ENCODE measurements at regions not wholly inside any gene's neighbourhood (a gene's known extent, or its start where the extent isn't known, plus 50 kb on each side); places are given as distances from the start of the nearest gene placed in this dataset.

DNA sequence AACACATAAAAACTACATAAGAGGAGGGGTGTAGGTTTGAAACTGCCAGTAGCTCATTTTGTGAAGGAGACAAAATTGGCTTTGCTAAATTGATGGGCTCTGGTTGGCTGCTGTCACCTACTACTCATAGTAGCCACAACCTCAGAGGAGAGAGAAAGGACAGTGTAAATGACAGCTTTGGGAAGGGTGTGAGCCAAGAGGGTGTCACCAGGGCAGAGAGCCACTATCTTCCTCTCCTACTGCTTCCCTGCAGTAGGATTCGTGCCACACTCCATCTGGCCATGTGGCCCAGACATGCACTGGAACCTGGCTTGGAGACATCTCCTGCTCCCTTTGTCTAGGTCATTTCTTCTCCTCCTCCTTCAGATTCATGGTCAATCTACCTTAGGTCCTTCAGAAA lies 455.9 kb downstream of the ENC1 start:
- POLR2A ChIA-PET: no interaction called here
- no peak overlapping the region for H3K4me3 ChIP-seq (ENCODE audit: low read depth, low read length)
- CTCF ChIA-PET: no interaction called here

DNA sequence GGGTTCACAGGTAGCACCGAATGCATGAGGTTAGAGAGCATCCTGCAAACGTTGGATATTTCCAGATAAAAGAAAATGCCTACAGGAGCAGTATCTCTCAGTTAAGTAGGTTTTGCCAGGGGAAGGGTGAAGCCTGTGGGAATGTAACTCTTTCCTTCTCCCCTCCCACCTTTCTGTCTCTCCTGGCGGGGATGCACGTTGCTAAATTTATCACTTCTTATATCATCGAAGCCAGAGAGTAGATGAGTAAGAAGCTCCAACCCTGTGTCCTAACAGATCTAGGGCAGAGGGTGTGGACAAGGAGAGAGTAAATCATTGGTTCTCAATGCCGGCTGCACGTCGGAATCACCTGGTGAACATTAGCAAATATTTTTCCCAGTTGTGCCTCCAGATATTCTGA lies 457.5 kb downstream of the ENC1 start:
- ChIA-PET POLR2A (interaction anchor here (0.6 kb wide), 2 partner anchors 62 to 143 kb away, joined by 3 to 4 read pairs; no protein-coding TSS in a partner anchor), CTCF (interaction anchor here (1.6 kb wide), 1 partner anchor 28 kb away, joined by 4 read pairs; no protein-coding TSS in a partner anchor)
- no peaks in the 10 kb centered on the region for H3K36me3 ChIP-seq (ENCODE audit: control insufficient read depth in 2 of 2, insufficient read depth in 1 of 2, low read length in 2 of 2)
- TF ChIP-seq ZNF791 (tag by site-specific recombination; IDR thresholded peaks at IDR 0.05) (no peak), TRIM28 (IDR thresholded peaks at IDR 0.05; ENCODE audit: borderline replicate concordance, low read length) (no peak), ZNF391 (tag by site-specific recombination; IDR thresholded peaks at IDR 0.05; ENCODE audit: borderline replicate concordance, low read depth) (no peak), ZNF324 (tag by site-specific recombination; IDR thresholded peaks at IDR 0.05) (no peak), ZNF10 (tag by site-specific recombination; IDR thresholded peaks at IDR 0.05) (no peak), SP2 (tag by site-specific recombination; IDR thresholded peaks at IDR 0.05) (no peak), ZSCAN23 (tag by site-specific recombination; IDR thresholded peaks at IDR 0.05) (no peak), ZNF558 (tag by site-specific recombination; IDR thresholded peaks at IDR 0.05) (no peak), ZNF292 (tag by site-specific recombination; IDR thresholded peaks at IDR 0.05; ENCODE audit: borderline replicate concordance, low read depth) (no peak), TCF7L2 (IDR thresholded peaks at IDR 0.05; ENCODE audit: borderline replicate concordance, low read depth, low read length) (no peak), ZNF174 (tag by site-specific recombination; IDR thresholded peaks at IDR 0.05) (no peak)
- TF ChIP-seq, protein P1, sequence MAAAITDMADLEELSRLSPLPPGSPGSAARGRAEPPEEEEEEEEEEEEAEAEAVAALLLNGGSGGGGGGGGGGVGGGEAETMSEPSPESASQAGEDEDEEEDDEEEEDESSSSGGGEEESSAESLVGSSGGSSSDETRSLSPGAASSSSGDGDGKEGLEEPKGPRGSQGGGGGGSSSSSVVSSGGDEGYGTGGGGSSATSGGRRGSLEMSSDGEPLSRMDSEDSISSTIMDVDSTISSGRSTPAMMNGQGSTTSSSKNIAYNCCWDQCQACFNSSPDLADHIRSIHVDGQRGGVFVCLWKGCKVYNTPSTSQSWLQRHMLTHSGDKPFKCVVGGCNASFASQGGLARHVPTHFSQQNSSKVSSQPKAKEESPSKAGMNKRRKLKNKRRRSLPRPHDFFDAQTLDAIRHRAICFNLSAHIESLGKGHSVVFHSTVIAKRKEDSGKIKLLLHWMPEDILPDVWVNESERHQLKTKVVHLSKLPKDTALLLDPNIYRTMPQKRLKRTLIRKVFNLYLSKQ (tag by site-specific recombination; IDR thresholded peaks at IDR 0.05; ENCODE audit: borderline replicate concordance): no peak
- TF ChIP-seq, protein P2, sequence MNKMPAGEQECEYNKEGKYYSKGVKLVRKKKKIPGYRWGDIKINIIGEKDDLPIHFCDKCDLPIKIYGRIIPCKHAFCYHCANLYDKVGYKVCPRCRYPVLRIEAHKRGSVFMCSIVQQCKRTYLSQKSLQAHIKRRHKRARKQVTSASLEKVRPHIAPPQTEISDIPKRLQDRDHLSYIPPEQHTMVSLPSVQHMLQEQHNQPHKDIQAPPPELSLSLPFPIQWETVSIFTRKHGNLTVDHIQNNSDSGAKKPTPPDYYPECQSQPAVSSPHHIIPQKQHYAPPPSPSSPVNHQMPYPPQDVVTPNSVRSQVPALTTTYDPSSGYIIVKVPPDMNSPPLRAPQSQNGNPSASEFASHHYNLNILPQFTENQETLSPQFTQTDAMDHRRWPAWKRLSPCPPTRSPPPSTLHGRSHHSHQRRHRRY (tag by site-specific recombination; IDR thresholded peaks at IDR 0.05): no peak
- H3K9me3 ChIP-seq (ENCODE audit: control insufficient read depth, insufficient read depth, low read depth, low read length): no peaks in the 10 kb centered on the region
- peaks cover 15% of the 10 kb centered on the region for H3K4me1 ChIP-seq (ENCODE audit: control insufficient read depth, insufficient read depth, low read length)
- H3K27ac ChIP-seq (ENCODE audit: extremely low read depth, low read depth, low read length): no peak overlapping the region
- no peak overlapping the region for H3K4me3 ChIP-seq (ENCODE audit: low read depth, low read length)

More for the DNA sequence above, 455.9 kb downstream of the ENC1 start:
- no peaks in the 10 kb centered on the region for H3K9me3 ChIP-seq (ENCODE audit: control insufficient read depth, insufficient read depth, low read depth, low read length)
- no peak overlapping the region for H3K27ac ChIP-seq (ENCODE audit: extremely low read depth, low read depth, low read length)
- no peaks in the 10 kb centered on the region for H3K36me3 ChIP-seq (ENCODE audit: control insufficient read depth in 2 of 2, insufficient read depth in 1 of 2, low read length in 2 of 2)
- TF ChIP-seq ZNF521 (tag by site-specific recombination; IDR thresholded peaks at IDR 0.05): no peak
- no peak for TF ChIP-seq PRDM1 (tag by site-specific recombination; IDR thresholded peaks at IDR 0.05)
- no peak for TF ChIP-seq EGR2 (tag by site-specific recombination; IDR thresholded peaks at IDR 0.05; ENCODE audit: low read depth)
- no peak for TF ChIP-seq ZBTB8A (tag by site-specific recombination; IDR thresholded peaks at IDR 0.05)
- TF ChIP-seq MYNN (tag by site-specific recombination; IDR thresholded peaks at IDR 0.05; ENCODE audit: borderline replicate concordance): no peak
- no peak for TF ChIP-seq ZNF670 (tag by site-specific recombination; IDR thresholded peaks at IDR 0.05; ENCODE audit: low read depth)
- no peak for TF ChIP-seq ZNF558 (tag by site-specific recombination; IDR thresholded peaks at IDR 0.05)
- TF ChIP-seq, protein P3, sequence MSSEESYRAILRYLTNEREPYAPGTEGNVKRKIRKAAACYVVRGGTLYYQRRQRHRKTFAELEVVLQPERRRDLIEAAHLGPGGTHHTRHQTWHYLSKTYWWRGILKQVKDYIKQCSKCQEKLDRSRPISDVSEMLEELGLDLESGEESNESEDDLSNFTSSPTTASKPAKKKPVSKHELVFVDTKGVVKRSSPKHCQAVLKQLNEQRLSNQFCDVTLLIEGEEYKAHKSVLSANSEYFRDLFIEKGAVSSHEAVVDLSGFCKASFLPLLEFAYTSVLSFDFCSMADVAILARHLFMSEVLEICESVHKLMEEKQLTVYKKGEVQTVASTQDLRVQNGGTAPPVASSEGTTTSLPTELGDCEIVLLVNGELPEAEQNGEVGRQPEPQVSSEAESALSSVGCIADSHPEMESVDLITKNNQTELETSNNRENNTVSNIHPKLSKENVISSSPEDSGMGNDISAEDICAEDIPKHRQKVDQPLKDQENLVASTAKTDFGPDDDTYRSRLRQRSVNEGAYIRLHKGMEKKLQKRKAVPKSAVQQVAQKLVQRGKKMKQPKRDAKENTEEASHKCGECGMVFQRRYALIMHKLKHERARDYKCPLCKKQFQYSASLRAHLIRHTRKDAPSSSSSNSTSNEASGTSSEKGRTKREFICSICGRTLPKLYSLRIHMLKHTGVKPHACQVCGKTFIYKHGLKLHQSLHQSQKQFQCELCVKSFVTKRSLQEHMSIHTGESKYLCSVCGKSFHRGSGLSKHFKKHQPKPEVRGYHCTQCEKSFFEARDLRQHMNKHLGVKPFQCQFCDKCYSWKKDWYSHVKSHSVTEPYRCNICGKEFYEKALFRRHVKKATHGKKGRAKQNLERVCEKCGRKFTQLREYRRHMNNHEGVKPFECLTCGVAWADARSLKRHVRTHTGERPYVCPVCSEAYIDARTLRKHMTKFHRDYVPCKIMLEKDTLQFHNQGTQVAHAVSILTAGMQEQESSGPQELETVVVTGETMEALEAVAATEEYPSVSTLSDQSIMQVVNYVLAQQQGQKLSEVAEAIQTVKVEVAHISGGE (tag by site-specific recombination; conservative IDR thresholded peaks at IDR 0.05; ENCODE audit: low read depth): no peak
- TF ChIP-seq, protein P4, sequence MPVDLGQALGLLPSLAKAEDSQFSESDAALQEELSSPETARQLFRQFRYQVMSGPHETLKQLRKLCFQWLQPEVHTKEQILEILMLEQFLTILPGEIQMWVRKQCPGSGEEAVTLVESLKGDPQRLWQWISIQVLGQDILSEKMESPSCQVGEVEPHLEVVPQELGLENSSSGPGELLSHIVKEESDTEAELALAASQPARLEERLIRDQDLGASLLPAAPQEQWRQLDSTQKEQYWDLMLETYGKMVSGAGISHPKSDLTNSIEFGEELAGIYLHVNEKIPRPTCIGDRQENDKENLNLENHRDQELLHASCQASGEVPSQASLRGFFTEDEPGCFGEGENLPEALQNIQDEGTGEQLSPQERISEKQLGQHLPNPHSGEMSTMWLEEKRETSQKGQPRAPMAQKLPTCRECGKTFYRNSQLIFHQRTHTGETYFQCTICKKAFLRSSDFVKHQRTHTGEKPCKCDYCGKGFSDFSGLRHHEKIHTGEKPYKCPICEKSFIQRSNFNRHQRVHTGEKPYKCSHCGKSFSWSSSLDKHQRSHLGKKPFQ (tag by site-specific recombination; IDR thresholded peaks at IDR 0.05): no peak
- TF ChIP-seq ZSCAN30 (tag by site-specific recombination; IDR thresholded peaks at IDR 0.05): no peak
- TF ChIP-seq, protein P5, sequence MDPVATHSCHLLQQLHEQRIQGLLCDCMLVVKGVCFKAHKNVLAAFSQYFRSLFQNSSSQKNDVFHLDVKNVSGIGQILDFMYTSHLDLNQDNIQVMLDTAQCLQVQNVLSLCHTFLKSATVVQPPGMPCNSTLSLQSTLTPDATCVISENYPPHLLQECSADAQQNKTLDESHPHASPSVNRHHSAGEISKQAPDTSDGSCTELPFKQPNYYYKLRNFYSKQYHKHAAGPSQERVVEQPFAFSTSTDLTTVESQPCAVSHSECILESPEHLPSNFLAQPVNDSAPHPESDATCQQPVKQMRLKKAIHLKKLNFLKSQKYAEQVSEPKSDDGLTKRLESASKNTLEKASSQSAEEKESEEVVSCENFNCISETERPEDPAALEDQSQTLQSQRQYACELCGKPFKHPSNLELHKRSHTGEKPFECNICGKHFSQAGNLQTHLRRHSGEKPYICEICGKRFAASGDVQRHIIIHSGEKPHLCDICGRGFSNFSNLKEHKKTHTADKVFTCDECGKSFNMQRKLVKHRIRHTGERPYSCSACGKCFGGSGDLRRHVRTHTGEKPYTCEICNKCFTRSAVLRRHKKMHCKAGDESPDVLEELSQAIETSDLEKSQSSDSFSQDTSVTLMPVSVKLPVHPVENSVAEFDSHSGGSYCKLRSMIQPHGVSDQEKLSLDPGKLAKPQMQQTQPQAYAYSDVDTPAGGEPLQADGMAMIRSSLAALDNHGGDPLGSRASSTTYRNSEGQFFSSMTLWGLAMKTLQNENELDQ (tag by site-specific recombination; IDR thresholded peaks at IDR 0.05; ENCODE audit: low read depth): no peak
- TF ChIP-seq, protein P6, sequence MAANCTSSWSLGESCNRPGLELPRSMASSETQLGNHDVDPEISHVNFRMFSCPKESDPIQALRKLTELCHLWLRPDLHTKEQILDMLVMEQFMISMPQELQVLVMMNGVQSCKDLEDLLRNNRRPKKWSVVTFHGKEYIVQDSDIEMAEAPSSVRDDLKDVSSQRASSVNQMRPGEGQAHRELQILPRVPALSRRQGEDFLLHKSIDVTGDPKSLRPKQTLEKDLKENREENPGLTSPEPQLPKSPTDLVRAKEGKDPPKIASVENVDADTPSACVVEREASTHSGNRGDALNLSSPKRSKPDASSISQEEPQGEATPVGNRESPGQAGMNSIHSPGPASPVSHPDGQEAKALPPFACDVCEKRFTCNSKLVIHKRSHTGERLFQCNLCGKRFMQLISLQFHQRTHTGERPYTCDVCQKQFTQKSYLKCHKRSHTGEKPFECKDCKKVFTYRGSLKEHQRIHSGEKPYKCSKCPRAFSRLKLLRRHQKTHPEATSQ (tag by site-specific recombination; IDR thresholded peaks at IDR 0.05): no peak
- H3K4me1 ChIP-seq (ENCODE audit: control insufficient read depth, insufficient read depth, low read length): peaks cover 4% of the 10 kb centered on the region

Measured in HEK293 (cell line).